ENCODE measurements at regions not wholly inside any gene's neighbourhood (a gene's known extent, or its start where the extent isn't known, plus 50 kb on each side); places are given as distances from the start of the nearest gene placed in this dataset.

DNA sequence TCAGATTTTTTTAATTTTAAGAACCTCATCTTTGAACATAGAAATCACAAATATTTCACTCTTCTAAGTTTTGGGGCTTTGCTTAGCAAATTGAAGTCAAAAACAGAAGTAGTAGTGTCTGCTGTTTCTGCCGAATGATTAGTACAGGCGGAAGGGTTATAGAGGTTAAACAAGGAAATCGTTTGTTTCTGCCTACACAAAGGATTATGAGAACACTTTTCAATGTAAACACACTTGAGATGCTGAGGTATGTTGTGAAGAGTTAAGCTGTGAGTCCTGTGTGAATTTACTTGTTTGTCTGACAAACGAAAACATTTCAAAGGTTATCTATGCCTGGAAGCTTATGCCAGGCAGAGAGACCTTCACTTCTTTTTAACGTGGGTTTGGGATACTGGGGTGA is 224.8 kb downstream of the CETN3 start:
- TF ChIP-seq RARB (CRISPR knock-in tag; IDR thresholded peaks at IDR 0.05) (no peak), OSR1 (CRISPR knock-in tag; IDR thresholded peaks at IDR 0.05) (no peak), GLIS3 (CRISPR knock-in tag; IDR thresholded peaks at IDR 0.05) (no peak), TCF4 (CRISPR knock-in tag; IDR thresholded peaks at IDR 0.05; ENCODE audit: borderline replicate concordance) (no peak), ESRRG (CRISPR knock-in tag; IDR thresholded peaks at IDR 0.05) (no peak), PPARA (CRISPR knock-in tag; IDR thresholded peaks at IDR 0.05; ENCODE audit: borderline replicate concordance) (no peak), ISL1 (CRISPR knock-in tag; IDR thresholded peaks at IDR 0.05) (no peak), SNAI2 (CRISPR knock-in tag; IDR thresholded peaks at IDR 0.05) (no peak)
- TF ChIP-seq, protein P1, sequence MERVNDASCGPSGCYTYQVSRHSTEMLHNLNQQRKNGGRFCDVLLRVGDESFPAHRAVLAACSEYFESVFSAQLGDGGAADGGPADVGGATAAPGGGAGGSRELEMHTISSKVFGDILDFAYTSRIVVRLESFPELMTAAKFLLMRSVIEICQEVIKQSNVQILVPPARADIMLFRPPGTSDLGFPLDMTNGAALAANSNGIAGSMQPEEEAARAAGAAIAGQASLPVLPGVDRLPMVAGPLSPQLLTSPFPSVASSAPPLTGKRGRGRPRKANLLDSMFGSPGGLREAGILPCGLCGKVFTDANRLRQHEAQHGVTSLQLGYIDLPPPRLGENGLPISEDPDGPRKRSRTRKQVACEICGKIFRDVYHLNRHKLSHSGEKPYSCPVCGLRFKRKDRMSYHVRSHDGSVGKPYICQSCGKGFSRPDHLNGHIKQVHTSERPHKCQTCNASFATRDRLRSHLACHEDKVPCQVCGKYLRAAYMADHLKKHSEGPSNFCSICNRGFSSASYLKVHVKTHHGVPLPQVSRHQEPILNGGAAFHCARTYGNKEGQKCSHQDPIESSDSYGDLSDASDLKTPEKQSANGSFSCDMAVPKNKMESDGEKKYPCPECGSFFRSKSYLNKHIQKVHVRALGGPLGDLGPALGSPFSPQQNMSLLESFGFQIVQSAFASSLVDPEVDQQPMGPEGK (CRISPR knock-in tag; IDR thresholded peaks at IDR 0.05; ENCODE audit: borderline replicate concordance) = no peak
- TF ChIP-seq, protein P2, sequence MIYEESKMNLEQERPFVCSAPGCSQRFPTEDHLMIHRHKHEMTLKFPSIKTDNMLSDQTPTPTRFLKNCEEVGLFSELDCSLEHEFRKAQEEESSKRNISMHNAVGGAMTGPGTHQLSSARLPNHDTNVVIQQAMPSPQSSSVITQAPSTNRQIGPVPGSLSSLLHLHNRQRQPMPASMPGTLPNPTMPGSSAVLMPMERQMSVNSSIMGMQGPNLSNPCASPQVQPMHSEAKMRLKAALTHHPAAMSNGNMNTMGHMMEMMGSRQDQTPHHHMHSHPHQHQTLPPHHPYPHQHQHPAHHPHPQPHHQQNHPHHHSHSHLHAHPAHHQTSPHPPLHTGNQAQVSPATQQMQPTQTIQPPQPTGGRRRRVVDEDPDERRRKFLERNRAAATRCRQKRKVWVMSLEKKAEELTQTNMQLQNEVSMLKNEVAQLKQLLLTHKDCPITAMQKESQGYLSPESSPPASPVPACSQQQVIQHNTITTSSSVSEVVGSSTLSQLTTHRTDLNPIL (CRISPR knock-in tag; IDR thresholded peaks at IDR 0.05; ENCODE audit: low read depth) = no peak
- no peak for ATAC-seq

DNA sequence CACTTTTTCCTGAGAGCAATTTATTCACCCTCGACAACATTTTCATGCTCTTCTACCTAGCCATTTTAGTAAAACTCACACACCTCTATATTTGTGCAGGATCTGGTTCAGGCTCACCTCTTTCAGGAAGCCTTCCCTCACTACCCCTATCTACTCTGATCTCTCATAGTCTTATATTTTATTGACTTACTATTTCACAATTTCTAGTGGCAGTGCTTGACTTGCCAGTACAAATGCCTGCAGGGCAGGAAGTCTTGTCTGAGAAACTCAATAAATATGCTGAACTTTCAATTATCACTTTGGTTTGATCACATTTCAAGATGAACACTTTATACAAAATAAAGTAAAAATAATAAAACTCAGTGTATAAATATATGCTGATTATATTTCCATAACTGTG is 226.8 kb downstream of the CETN3 start:
- ATAC-seq = no peak
- TF ChIP-seq ZFP30 (CRISPR knock-in tag; IDR thresholded peaks at IDR 0.05) (no peak), SNAI2 (CRISPR knock-in tag; IDR thresholded peaks at IDR 0.05) (no peak), ESRRG (CRISPR knock-in tag; IDR thresholded peaks at IDR 0.05) (no peak)
- TF ChIP-seq, protein P1 (CRISPR knock-in tag; IDR thresholded peaks at IDR 0.05; ENCODE audit: borderline replicate concordance) = no peak

DNA sequence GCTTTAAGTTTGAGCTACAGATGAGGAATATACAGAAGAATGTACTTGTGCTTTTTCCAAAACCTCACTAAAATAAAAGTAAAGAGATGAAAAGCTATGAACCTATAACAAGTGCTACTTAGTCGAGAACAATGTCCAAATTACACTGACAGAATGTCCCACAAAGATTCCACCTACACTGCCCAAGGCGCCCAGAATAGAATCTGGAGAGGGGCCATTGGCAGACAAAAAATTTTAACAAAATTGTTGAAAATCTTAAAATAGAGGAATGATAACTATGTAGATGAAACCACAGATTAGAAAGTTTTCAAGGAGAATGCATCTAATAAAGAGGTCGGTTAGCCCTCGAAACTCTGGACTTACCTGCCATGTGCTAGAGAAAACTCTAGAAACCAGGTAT is 235.3 kb downstream of the CETN3 start:
- TF ChIP-seq, protein P3, sequence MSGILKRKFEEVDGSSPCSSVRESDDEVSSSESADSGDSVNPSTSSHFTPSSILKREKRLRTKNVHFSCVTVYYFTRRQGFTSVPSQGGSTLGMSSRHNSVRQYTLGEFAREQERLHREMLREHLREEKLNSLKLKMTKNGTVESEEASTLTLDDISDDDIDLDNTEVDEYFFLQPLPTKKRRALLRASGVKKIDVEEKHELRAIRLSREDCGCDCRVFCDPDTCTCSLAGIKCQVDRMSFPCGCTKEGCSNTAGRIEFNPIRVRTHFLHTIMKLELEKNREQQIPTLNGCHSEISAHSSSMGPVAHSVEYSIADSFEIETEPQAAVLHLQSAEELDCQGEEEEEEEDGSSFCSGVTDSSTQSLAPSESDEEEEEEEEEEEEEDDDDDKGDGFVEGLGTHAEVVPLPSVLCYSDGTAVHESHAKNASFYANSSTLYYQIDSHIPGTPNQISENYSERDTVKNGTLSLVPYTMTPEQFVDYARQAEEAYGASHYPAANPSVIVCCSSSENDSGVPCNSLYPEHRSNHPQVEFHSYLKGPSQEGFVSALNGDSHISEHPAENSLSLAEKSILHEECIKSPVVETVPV (CRISPR knock-in tag; IDR thresholded peaks at IDR 0.05) = no peak
- TF ChIP-seq, protein P4, sequence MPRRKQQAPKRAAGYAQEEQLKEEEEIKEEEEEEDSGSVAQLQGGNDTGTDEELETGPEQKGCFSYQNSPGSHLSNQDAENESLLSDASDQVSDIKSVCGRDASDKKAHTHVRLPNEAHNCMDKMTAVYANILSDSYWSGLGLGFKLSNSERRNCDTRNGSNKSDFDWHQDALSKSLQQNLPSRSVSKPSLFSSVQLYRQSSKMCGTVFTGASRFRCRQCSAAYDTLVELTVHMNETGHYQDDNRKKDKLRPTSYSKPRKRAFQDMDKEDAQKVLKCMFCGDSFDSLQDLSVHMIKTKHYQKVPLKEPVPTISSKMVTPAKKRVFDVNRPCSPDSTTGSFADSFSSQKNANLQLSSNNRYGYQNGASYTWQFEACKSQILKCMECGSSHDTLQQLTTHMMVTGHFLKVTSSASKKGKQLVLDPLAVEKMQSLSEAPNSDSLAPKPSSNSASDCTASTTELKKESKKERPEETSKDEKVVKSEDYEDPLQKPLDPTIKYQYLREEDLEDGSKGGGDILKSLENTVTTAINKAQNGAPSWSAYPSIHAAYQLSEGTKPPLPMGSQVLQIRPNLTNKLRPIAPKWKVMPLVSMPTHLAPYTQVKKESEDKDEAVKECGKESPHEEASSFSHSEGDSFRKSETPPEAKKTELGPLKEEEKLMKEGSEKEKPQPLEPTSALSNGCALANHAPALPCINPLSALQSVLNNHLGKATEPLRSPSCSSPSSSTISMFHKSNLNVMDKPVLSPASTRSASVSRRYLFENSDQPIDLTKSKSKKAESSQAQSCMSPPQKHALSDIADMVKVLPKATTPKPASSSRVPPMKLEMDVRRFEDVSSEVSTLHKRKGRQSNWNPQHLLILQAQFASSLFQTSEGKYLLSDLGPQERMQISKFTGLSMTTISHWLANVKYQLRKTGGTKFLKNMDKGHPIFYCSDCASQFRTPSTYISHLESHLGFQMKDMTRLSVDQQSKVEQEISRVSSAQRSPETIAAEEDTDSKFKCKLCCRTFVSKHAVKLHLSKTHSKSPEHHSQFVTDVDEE (CRISPR knock-in tag; IDR thresholded peaks at IDR 0.05) = no peak
- no peak for TF ChIP-seq CSDC2 (CRISPR knock-in tag; IDR thresholded peaks at IDR 0.05)
- no peak for TF ChIP-seq PPARA (CRISPR knock-in tag; IDR thresholded peaks at IDR 0.05; ENCODE audit: borderline replicate concordance)
- no peak for ATAC-seq

DNA sequence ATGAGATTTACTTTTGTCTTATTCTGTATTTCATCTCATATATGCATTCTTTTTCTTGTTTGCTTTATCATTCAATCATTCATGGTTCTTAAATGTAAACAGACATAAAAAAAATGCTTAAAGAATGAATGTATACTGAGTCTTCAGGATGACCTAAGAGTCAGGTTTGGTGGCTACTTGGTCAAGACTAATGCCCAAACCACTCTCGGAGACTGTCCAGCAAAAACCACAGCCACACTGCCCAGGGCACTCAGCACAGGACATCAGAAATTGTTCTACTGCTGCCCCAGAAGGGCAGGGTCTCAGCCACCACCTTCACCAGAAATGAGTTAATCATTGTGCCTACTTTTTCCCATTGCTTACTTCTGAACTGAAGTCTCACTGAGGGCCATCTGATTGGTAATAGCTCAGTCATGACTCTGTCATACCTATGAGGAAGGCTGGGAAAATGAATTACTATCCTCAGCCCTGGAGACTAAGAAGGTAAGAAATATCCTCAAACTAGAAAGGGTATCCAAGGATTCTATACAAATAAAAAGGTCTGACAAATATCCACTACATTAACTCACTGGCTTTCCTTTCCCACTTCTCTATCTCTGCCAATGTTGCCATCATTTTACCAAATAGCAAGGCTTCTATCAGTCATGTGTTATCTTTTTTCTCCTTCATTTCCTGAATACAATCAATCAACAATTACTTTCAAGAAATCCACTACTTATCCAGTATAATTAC is 236.1 kb downstream of the CETN3 start:
- TF ChIP-seq TOX (CRISPR knock-in tag; IDR thresholded peaks at IDR 0.05; ENCODE audit: borderline replicate concordance) = no peak
- TF ChIP-seq ISL1 (CRISPR knock-in tag; IDR thresholded peaks at IDR 0.05) = peak; percentile 69
- no peak for TF ChIP-seq ESRRG (CRISPR knock-in tag; IDR thresholded peaks at IDR 0.05)
- TF ChIP-seq PPARA (CRISPR knock-in tag; IDR thresholded peaks at IDR 0.05; ENCODE audit: borderline replicate concordance) = no peak
- TF ChIP-seq GLIS3 (CRISPR knock-in tag; IDR thresholded peaks at IDR 0.05) = no peak
- TF ChIP-seq OSR1 (CRISPR knock-in tag; IDR thresholded peaks at IDR 0.05) = no peak
- TF ChIP-seq, protein P2 (CRISPR knock-in tag; IDR thresholded peaks at IDR 0.05; ENCODE audit: low read depth) = no peak
- no peak for TF ChIP-seq CSDC2 (CRISPR knock-in tag; IDR thresholded peaks at IDR 0.05)
- TF ChIP-seq TCF4 (CRISPR knock-in tag; IDR thresholded peaks at IDR 0.05; ENCODE audit: borderline replicate concordance) = no peak
- no peak for ATAC-seq
